Iris pigment epithelial cell (primary cell): ENCODE measurements at regions not wholly inside any gene's neighbourhood (a gene's known extent, or its start where the extent isn't known, plus 50 kb on each side); places are given as distances from the start of the nearest gene placed in this dataset.

Source experiments
- DNase-seq: peaks from one replicate; pipeline ENCODE4 v3.0.0-alpha.2; 2011; ENCODE audit warnings: low read depth

GRCh38 chr12:89920866-89921265, 212.2 kb upstream of the ATP2B1 start:
- DNase-seq, result no peak

- no peak for DNase-seq
These were observed 210.7 kb upstream of the ATP2B1 start for GRCh38 chr12:89919241-89919906.

DNA sequence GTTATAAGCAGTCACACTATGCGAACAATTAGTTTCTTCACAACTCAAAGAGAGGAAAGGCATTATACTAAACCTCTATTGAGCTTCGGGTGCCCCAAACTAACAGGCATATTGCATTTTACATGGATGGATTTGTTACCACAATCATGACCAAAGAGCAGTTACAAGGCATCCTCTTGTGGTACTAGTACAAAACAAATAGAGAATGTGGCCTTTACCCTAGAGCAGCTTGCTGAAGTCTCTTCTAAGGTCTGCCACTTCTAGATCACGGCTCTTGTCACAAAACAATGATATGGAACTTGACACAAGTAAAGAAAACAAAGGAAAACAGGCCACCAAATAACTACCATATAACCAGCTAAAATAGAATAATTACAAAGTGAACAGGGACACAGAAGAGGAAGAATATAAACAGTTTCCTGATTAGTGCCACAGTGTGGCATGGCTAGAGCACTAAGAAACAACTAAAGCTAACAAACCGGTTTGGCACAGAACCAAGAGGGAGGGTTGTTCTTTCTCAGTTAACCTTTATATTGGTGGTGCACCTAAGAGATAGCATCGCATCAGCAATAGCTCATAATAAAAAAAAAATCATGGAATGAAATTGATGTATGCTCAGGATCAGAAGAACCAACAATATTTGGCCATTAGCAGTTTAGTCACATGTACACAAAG, 209.7 kb upstream of the ATP2B1 start:
- no peak for DNase-seq

DNA sequence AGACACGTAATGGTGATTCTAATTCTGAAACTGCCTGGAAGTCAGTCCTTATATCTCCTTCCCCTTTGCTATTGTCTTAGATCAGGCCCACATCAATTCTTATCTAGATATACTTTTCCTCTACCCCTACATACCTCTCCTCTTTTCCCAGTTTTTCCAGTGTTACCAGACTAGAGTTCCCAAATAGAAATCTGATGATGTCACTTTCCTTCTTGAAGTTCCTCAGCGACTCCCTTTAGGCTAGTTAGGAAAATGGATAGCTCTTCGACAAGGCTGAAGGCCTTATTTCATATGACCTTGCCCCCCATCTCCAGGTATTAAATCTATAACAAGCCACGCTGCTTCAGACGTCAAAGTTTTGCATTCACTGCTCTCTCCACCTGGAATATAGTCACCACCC, 201.1 kb upstream of the ATP2B1 start:
- DNase-seq, result no peak

GRCh38 chr12:89907659-89908058, 199.0 kb upstream of the ATP2B1 start:
- DNase-seq, result no peak

DNA sequence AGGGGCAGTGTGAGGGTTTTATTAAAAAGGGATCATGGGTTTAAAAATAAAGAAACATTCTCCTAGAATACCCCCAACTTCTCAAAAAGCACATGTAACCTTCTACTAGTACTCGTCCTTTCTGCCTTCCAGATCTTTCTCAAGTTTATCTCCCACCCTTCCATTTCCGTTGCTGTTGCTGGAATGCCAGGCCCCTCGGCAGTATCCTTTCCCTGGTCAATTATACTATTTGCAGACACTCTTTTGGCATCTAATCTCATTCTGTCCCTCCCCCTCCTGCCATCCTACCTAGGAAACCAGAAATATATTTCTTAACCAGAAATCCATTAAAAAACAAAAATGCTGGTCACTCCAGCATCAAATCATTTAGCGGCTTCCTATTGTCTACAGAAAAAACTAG, 198.2 kb upstream of the ATP2B1 start:
- no peak for DNase-seq

DNA sequence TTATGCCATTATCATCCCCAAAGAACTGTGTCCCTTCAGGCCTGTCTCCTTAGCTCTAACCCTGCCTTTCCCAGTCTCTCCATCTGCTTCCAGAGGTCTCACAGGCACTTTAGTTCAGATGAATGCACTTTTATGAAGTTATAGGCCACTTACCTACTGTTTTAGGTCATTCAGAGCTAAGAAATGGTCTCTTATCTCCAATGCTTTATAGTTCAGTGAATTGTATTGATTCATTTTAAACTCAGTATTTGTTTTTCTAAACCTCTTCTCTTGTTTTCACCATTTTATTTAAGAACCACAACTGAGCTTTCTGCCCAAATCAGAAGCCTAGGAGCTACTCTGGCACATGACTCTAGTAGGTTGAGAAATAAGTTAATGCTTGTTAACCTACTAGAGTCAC, 197.5 kb upstream of the ATP2B1 start:
- no peak for DNase-seq

DNA sequence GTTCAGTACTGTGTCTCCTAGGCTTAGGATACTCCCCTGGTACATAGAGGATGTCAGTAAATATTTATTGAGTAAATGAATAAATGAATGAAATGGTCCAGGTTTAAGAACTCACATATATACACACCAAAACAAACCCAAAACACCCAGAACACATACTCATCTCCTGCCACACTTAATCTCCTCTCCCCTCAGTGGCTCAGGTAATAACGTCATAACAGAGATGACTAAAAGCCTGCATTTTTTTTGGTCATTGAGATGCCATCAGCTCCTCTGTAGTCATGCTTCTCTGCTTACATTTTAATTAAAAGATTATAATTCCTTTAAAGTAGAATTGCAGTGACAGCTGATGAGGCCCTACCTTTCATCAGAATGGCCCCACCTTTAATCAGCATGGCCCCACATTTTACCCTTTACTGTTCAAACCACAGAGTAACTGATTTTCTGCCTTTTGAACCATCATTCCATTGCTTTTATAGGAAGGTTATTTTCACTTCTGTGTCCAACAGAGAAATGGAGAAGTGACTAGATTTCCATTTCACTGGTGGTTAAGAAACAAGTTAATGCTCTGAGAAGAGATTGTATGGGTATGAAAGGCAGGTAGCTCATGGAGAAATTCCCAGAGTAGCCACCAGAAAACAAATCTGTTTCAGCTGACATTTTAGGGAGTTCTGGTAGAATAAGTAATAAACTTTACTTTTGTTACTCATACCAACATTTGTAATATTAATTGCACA, 193.4 kb upstream of the ATP2B1 start:
- no peak for DNase-seq

GRCh38 chr12:89901319-89901718, 192.7 kb upstream of the ATP2B1 start:
- no peak for DNase-seq

- no peak for DNase-seq
These were observed 191.0 kb upstream of the ATP2B1 start for GRCh38 chr12:89899651-89900050.

DNA sequence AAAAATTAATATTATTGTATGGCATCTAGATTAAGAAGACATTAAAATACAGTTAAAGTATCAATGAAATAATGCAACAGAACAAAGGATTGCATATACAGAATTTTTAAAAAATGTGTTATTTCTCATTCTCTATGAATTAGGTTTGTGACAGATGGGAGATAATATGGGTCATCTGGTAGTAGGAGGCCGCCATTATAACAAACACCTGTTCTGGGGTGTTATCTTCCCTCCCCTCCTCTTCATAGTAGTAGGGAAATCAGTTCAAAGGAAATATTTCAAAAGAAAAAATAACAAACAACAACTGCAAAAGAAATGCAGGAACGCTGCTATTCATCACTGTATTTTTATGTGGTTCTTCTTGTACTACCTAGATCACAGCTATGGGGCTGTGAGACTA, 187.0 kb upstream of the ATP2B1 start:
- DNase-seq, result no peak

- no peak for DNase-seq
These were observed 186.5 kb upstream of the ATP2B1 start for GRCh38 chr12:89895101-89895500.

DNA sequence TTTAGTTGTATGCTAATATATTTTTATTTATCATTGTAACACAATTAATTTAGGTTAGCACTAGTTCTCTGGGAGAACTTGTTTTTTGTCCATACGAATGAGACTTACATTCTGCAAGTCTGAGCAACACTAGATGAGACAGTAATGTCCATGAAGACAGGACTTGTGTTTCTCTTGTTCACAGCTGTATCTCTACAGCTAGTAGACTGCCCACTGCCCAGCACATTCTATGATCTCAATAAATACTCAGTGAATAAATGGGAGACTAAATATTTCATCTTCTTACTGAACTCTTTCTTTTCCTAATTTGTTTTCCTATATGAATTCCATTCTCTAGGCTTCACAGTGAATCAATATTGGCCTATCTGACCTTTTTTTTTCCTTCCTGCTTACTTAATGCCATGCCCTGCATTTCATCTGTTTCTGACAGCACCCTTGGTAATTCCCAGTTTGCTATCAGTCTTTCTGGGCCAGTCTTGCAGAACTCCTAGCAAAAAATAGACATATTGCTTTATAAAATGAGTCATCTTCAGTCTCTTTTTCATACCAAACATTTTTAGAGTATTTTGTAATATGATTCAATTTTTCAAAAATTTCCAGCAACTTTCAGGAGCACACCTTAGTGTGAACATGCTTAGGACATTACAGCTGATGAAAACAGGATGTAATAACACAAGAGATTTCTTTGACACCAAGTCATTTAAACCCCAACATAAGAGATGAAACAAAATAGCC, 185.5 kb upstream of the ATP2B1 start:
- peak; percentile 67 for DNase-seq

- DNase-seq, result no peak
These were observed 183.8 kb upstream of the ATP2B1 start for GRCh38 chr12:89892436-89892835.

DNA sequence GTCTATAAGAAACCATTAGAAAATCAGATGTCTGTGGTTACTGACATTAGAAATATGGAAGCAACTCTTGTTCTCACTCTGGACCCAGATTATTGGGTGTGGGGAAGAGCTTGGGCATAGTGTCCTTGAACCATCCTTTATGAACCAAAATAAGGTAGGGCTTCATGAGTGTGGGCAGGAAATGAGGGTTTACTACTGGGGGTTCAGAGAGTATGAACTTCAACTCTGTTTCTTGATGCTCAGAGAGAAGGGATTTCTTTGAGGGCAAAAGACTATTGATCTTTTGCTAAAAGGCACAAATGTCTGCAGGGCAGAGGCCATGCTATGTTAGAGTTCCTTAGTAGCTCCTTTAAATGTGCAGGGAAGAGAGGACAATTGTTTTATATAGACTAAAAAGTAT, 183.3 kb upstream of the ATP2B1 start:
- no peak for DNase-seq

GRCh38 chr12:89890161-89890560, 181.5 kb upstream of the ATP2B1 start:
- no peak for DNase-seq

DNA sequence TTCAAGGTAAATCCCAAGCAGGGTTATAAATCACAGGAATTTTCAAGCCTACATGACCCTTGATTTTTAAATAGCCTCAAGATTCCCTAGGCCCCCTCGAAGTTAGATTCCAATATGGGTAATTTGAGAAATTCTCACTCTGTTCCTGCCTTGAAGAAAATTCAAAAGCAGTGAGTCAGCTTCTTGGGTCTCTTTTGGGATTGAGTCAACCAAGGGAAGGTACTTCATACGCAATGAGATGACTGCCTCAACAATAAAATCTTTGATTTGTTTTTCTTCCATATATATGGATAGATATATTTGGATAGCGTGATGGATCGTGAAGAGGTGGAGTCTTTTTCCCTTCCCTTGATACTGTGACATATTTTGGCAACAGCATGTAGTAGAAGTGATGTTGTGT, 180.4 kb upstream of the ATP2B1 start:
- peak; percentile 64 for DNase-seq

DNA sequence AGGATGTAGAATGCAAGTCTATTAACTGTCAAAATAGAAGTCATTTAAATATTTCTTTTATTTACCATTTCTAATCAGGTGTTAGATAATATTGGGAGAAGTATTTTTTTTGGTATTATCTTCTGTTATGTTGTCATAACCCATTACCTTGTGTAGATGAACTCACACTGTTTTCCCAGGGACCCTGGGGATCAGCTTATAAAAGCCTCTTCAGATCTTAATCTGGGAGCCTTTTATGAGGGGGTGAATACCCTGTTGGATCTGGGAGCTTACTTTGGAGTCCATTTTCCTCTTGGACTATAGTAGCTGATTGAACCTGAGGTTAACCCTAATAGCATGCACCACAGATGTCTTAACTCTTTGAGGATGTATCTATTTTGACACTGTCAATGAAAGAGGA, 176.3 kb upstream of the ATP2B1 start:
- DNase-seq, result no peak

DNA sequence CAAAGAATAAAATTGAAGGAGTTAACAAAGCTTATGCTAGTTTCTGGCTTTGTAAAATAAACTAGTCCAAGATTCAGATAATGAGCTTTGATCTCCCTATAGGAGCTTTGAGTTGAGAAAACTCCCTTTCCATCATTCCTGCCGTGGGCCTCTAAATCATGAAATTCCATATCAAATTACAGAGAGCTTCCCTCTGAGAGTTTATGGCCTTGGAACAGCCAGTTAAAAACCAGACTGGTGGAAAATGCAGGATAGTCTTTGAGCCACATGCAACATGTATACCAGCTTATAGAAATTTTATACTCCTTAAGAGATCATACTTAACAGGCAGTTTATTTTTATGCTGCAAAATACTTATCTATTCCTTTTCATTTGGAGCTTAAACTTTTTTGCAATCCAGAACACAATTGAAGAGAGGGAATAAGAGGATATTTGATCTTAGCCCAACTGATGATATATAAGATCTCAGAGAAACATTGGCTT, 175.8 kb upstream of the ATP2B1 start:
- no peak for DNase-seq

DNA sequence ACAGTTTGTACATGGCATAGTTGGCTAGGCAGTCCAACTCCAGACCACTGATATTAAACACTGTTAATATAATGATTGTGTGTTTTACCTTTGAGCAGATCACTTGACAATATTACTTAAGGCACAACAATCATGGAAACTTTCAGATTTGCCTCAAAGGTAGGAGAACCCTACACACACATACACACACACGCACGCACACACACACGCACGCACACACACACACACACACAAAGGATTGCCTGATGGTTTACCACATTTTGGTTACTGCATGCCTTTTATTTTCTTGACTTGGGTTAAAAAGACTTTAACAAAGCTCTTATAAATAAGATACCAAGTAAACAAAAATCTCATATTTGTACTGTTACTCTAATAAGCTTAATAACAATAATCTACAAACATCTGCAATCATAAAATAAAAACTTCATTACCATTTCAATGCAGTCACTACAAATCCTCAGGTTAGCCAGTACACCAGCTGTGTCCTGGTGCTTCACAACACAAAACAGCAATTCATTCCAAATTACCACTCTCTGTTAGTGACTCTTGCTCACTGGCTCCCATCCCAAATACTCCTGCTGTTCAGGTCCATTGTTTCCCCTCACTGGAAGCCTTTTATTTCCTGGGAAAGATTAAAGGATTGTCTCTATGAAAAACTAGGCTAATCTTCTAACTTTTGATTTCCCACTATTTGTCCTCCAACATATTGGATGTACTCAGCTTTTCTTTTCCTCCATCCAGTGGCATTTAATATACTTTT, 175.2 kb upstream of the ATP2B1 start:
- no peak for DNase-seq

DNA sequence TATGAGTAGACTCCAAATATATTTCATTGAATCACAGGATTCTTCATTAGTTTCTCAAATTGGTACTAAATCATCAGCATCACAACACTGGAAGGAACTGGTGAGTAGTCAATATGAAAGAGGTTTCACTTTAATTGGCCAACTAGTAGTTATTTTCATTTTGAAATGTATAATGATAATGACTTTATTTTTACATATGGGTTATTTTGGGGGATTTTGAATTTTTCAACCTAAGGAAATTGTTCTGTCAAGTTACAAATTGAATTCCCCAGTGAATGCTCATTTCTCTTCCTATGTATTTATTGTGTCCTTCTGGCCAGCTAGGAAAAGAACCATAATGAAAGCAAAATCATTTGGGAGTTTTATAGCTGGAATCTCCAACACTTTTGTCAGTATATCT, 174.2 kb upstream of the ATP2B1 start:
- no peak for DNase-seq

DNA sequence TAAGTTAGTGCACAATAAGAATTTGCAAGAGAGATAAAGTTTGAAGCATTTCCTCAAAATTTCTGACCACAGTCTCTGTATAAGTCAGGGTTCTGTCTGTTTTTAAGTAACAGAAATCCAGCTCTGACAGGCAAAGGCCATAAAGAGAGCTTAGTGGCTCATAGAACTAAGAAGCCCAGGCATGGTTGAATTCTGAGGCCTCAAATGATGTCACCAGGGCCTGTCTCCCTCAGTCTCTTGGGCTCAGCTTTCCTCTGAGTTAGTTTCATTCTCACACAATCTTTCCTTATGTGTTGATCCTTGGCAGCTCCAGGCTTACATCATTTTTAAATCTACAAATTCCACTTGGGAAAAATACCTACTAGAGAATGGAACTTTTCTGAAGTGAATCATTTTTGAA, 173.4 kb upstream of the ATP2B1 start:
- DNase-seq, result peak; percentile 53
